NCI-H1930 (cell line): ENCODE measurements at regions not wholly inside any gene's neighbourhood (a gene's known extent, or its start where the extent isn't known, plus 50 kb on each side); places are given as distances from the start of the nearest gene placed in this dataset.
"Not testable (repeated sequence)": the region's sequence is repeated elsewhere in the genome, so short reads cannot be mapped to it uniquely, and the experiment has no call there.

Experiments used
- DNase-seq, 2 experiments: peaks; one replicate each; lab custom pipeline; 2025; lab: John Stamatoyannopoulos, UW

GRCh38 chr12:105423237-105423636 is 92.7 kb downstream of the C12orf75 start:
- DNase-seq: no peak

GRCh38 chr12:105423921-105424320 is 93.4 kb downstream of the C12orf75 start:
- DNase-seq: no peak

GRCh38 chr12:105425254-105426174 is 95.0 kb downstream of the C12orf75 start:
- DNase-seq: no peak

- no peak for DNase-seq
Observed at GRCh38 chr12:105426766-105427165, 96.3 kb downstream of the C12orf75 start.

- DNase-seq: no peak
Observed at GRCh38 chr12:105427883-105428282, 97.4 kb downstream of the C12orf75 start.

GRCh38 chr12:105428793-105429395 is 98.4 kb downstream of the C12orf75 start:
- DNase-seq: no peak

- DNase-seq: no peak
Observed at GRCh38 chr12:105429511-105429910, 99.0 kb downstream of the C12orf75 start.

- DNase-seq: no peak
Observed at GRCh38 chr12:105431537-105432100, 101.1 kb downstream of the C12orf75 start.

GRCh38 chr12:105433804-105434203 is 103.3 kb downstream of the C12orf75 start:
- DNase-seq: no peak

GRCh38 chr12:105436636-105437035 is 106.1 kb downstream of the C12orf75 start:
- no peak for DNase-seq

- DNase-seq: no peak
Observed at GRCh38 chr12:105440037-105440664, 109.7 kb downstream of the C12orf75 start.

- DNase-seq: no peak
Observed at GRCh38 chr12:105443802-105444652, 113.5 kb downstream of the C12orf75 start.

GRCh38 chr12:105444653-105445102 is 114.2 kb downstream of the C12orf75 start:
- no peak for DNase-seq

- no peak for DNase-seq
Observed at GRCh38 chr12:105445249-105445648, 114.8 kb downstream of the C12orf75 start.

- no peak for DNase-seq
Observed at GRCh38 chr12:105445649-105446048, 115.2 kb downstream of the C12orf75 start.

GRCh38 chr12:105446460-105446859 is 116.0 kb downstream of the C12orf75 start:
- not testable (repeated sequence) for DNase-seq

GRCh38 chr12:105449431-105449830 is 118.9 kb downstream of the C12orf75 start:
- DNase-seq: no peak

GRCh38 chr12:105451211-105451610 is 120.7 kb downstream of the C12orf75 start:
- no peak for DNase-seq

- DNase-seq: no peak
Observed at GRCh38 chr12:105451798-105452197, 121.3 kb downstream of the C12orf75 start.

- DNase-seq: no peak
Observed at GRCh38 chr12:105453316-105453715, 122.8 kb downstream of the C12orf75 start.

GRCh38 chr12:105454688-105455087 is 124.2 kb downstream of the C12orf75 start:
- no peak for DNase-seq
